Spleen (tissue), 11 donors: ENCODE measurements at regions not wholly inside any gene's neighbourhood (a gene's known extent, or its start where the extent isn't known, plus 50 kb on each side); places are given as distances from the start of the nearest gene placed in this dataset.

Experiments used
- DNase-seq: peaks from one replicate; pipeline ENCODE4 v3.0.0-alpha.2; 2020
- H3K27ac ChIP-seq, 8 donors: fragments of 200-600 bp; sonication (generic) in 7 of 8; 1 replicate in 4 of 8; 2 replicates in 4 of 8; pipeline versions ENCODE4 v1.5.0 to v1.8.0; 2016 to 2021; ENCODE audit warnings: inconsistent platforms in 4 of 8, mild to moderate bottlenecking in 4 of 8, moderate library complexity in 1 of 8
- H3K27me3 ChIP-seq, 7 donors: fragments of 200-600 bp; sonication (generic) in 6 of 7; replicated peaks in 1 of 7; 1 replicate in 4 of 7; 2 replicates in 3 of 7; pipeline versions ENCODE4 v1.5.0 to v1.8.0; 2016 to 2021; ENCODE audit warnings: inconsistent platforms in 3 of 7, mild to moderate bottlenecking in 1 of 7
- H3K36me3 ChIP-seq, 6 donors: fragments of 200-600 bp; sonication (generic) in 5 of 6; 1 replicate in 4 of 6; 2 replicates in 2 of 6; pipeline versions ENCODE4 v1.5.0 to v1.8.0; 2016 to 2021; ENCODE audit warnings: inconsistent platforms in 2 of 6
- H3K4me1 ChIP-seq, 6 donors: fragments of 200-600 bp; sonication (generic) in 5 of 6; 1 replicate in 3 of 6; 2 replicates in 3 of 6; pipeline versions ENCODE4 v1.5.0 to v1.8.0; 2016 to 2021; ENCODE audit warnings: inconsistent platforms in 3 of 6
- H3K4me3 ChIP-seq, 8 donors: fragments of 200-600 bp; sonication (generic) in 7 of 8; 1 replicate in 4 of 8; 2 replicates in 4 of 8; pipeline versions ENCODE4 v1.5.0 to v1.8.0; 2016 to 2021; ENCODE audit warnings: inconsistent platforms in 4 of 8, mild to moderate bottlenecking in 4 of 8, moderate library complexity in 2 of 8
- H3K9me3 ChIP-seq, 8 donors: fragments of 200-600 bp; sonication (generic) in 7 of 8; 1 replicate in 4 of 8; 2 replicates in 4 of 8; pipeline versions ENCODE4 v1.5.0 to v1.8.0; 2016 to 2021; ENCODE audit warnings: inconsistent platforms in 4 of 8
- POLR2A ChIP-seq, 3 donors: fragments of 450-650 bp; IDR thresholded peaks; one replicate each; pipeline ENCODE4 v1.5.1; 2017; ENCODE audit warnings: antibody characterized with exemption in 3 of 3, mild to moderate bottlenecking in 1 of 3
- POLR2AphosphoS5 ChIP-seq, 3 donors: sonication (generic); formaldehyde crosslinking; IDR thresholded peaks; one replicate each; pipeline ENCODE4 v1.5.1; 2017; ENCODE audit warnings: antibody characterized with exemption in 3 of 3
- WGBS, 5 donors: extraction: QIAGEN DNeasy Blood & Tissue Kit in 3 of 5; methylation state at CpG; one replicate each; pipeline versions ENCODE4 v1.1.5 to v1.1.7; 2013 to 2018; 5-methylcytosine and 5-hydroxymethylcytosine counted together
- intact Hi-C: fragments of 100-400 bp; cut with DNase I; formaldehyde crosslinking; loops from one replicate; pipeline ENCODE4 v1.15.0; 2023; ENCODE audit warnings: low total_unique reads
- microRNA-seq, 3 donors: library from miRNA; unstranded; fragments of <30 nt; microRNA quantifications; one replicate each; pipeline versions ENCODE4 to v1.1.0, GENCODE V29; 2019 to 2020
- small RNA-seq, 4 donors: library from RNA; depleted of rRNA; stranded (forward); fragments of <200 nt; gene quantifications; one replicate each; pipeline ENCODE3, GENCODE V24; 2016
- TF ChIP-seq, protein P1 (sequence below), 11 experiments: fragments of 200-600 bp in 7 of 11; fragments of 450-650 bp in 4 of 11; sonication (generic) in 4 of 11; IDR thresholded peaks in 8 of 11; conservative IDR thresholded peaks in 3 of 11; 1 replicate in 7 of 11; 2 replicates in 4 of 11; pipeline versions ENCODE4 v1.4.0 to v1.8.0; 2016 to 2021; ENCODE audit warnings: antibody characterized with exemption in 11 of 11, inconsistent platforms in 4 of 11, mild to moderate bottlenecking in 1 of 11
- donor health status: healthy with polysubstance abuse.
- donor health status: DM: no; HTN: no; CAD: no; lungs with moderate emphysema.
- donor health status: DM: no; HTN: no; CAD: no.
- donor health status: Bipolar disorder and iron deficiency.
- donor health status: healthy.
- donor health status: DM: no; HTN: no; CAD: no.
- donor health status: DM: yes; HTN: yes; CAD: no.

DNA sequence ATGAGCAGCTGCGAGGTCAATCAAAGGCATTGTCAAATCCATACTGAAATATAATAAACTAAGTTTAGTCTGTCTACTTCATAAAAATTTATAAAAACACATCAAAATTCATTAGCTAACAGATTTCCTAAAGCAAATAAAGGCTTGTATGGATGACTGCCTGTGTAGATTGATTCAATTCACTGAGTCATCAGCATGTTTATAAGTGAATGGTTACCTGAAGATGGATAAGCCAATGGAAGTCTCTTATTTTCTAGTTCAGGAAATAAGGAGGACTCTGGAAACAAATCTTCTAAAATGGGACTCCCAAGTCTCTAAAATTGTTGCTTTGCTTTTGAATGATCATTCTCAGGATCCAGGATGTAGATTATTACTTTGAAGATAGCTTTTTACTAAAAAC lies 57.0 kb upstream of the HNRNPA3 start:
- 92 to 100% (median 98%) methylated on average over 1 of the region's 1 CpG for WGBS, 5 donors
- no peak for DNase-seq
- TF ChIP-seq, protein P1, sequence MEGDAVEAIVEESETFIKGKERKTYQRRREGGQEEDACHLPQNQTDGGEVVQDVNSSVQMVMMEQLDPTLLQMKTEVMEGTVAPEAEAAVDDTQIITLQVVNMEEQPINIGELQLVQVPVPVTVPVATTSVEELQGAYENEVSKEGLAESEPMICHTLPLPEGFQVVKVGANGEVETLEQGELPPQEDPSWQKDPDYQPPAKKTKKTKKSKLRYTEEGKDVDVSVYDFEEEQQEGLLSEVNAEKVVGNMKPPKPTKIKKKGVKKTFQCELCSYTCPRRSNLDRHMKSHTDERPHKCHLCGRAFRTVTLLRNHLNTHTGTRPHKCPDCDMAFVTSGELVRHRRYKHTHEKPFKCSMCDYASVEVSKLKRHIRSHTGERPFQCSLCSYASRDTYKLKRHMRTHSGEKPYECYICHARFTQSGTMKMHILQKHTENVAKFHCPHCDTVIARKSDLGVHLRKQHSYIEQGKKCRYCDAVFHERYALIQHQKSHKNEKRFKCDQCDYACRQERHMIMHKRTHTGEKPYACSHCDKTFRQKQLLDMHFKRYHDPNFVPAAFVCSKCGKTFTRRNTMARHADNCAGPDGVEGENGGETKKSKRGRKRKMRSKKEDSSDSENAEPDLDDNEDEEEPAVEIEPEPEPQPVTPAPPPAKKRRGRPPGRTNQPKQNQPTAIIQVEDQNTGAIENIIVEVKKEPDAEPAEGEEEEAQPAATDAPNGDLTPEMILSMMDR (IDR thresholded peaks at IDR 0.05 in 8 of 11, conservative IDR thresholded peaks at IDR 0.05 in 3 of 11): no peak
- TF ChIP-seq POLR2AphosphoS5 (IDR thresholded peaks at IDR 0.05) (no peak), POLR2A (IDR thresholded peaks at IDR 0.05) (no peak)
- no peak overlapping the region for H3K27ac ChIP-seq
- intact Hi-C loops: no loop called here
- no peaks in the 10 kb centered on the region for H3K4me1 ChIP-seq
- H3K27me3 ChIP-seq: no peaks in the 10 kb centered on the region
- H3K36me3 ChIP-seq: no peaks in the 10 kb centered on the region
- H3K9me3 ChIP-seq: no peaks in the 10 kb centered on the region
- no peak overlapping the region for H3K4me3 ChIP-seq

DNA sequence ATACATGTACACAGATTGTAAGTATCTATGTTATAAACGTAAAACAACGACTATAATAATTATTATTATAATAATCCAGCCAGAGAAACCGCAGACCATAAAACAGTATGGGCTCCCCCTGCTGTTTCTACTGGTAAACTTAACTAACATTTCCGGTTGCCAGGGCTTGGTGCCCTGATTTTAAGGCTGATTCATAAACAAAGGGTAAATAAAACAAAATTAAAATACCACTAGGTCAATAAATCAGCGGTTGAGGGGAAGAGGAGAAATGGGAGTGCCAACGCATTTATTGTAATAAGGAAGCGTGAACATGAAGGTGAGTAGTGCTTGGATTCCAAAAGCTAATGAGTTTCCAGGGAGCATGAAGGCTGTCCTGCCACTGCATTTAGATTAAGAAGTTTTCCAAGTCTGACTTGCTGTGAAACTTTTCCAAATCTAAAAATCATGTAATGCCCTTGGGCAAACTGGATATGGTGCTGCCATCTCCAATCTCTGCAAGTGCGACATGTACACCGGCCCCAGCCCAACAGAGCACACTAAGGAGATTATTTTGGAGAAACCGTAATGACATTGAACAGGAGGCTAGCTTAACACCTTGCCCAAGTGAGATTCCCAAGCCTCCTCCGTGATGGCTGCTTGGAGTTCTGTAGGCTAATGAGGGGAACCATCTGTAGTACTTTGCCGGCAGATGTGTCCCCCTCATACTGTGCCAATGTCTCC lies 50.7 kb upstream of the HNRNPA3 start:
- no peak for TF ChIP-seq POLR2AphosphoS5 (IDR thresholded peaks at IDR 0.05)
- TF ChIP-seq, protein P1 (IDR thresholded peaks at IDR 0.05 in 8 of 11, conservative IDR thresholded peaks at IDR 0.05 in 3 of 11): peak in 9 of 11 experiments; percentile 24 to 61 (median 52)
- H3K27me3 ChIP-seq: no peaks in the 10 kb centered on the region
- intact Hi-C loops: loop anchor here (10.0 kb wide), 2 partner anchors 103 to 133 kb away; partner anchors contain the start of gene NFE2L2
- no peak overlapping the region for H3K27ac ChIP-seq
- H3K4me1 ChIP-seq: peaks cover 14 to 35% (median 25%) of the 10 kb centered on the region in 6 donors
- H3K4me3 ChIP-seq: no peak overlapping the region
- DNase-seq: no peak
- H3K36me3 ChIP-seq: no peaks in the 10 kb centered on the region
- no peaks in the 10 kb centered on the region for H3K9me3 ChIP-seq
- WGBS, 5 donors: 44 to 49% (median 46%) methylated on average over 12 of the region's 12 CpGs

Small RNA genes lying in the stretch of these regions (microRNA-seq; reads per million reads assigned to microRNA genes)
- gene MIR1246: 0 reads per million in 3 donors

Small RNA genes lying in the stretch of these regions (small RNA-seq; reads per million reads assigned to genes)
- gene RNA5SP112: 0 reads per million in 4 donors
- gene RNU6-187P: 0 reads per million in 4 donors
- gene RNU6ATAC14P: 0 reads per million in 4 donors
